PC-3 (cell line): ENCODE measurements at regions not wholly inside any gene's neighbourhood (a gene's known extent, or its start where the extent isn't known, plus 50 kb on each side); places are given as distances from the start of the nearest gene placed in this dataset.

ENCODE experiments used
- CTCF ChIP-seq: fragments of 300-600 bp; sonication (generic); conservative IDR thresholded peaks from 2 replicates; pipeline ENCODE4 v1.5.1; 2017; ENCODE audit warnings: antibody characterized with exemption, low read depth, mild to moderate bottlenecking, low read length
- EZH2 ChIP-seq: fragments of 300-600 bp; sonication (generic); IDR thresholded peaks from one replicate; pipeline ENCODE4 v1.6.1; 2017; ENCODE audit warnings: antibody characterized with exemption, mild to moderate bottlenecking, low read length; ENCODE audit not compliant: unreplicated experiment

- TF ChIP-seq CTCF (no peak), EZH2 (no peak)
Measured at GRCh38 chr5:56639476-56639875, 175.9 kb upstream of the MAP3K1 start.
